HepG2 (cell line): ENCODE measurements at regions not wholly inside any gene's neighbourhood (a gene's known extent, or its start where the extent isn't known, plus 50 kb on each side); places are given as distances from the start of the nearest gene placed in this dataset.
"Not testable (repeated sequence)": the region's sequence is repeated elsewhere in the genome, so short reads cannot be mapped to it uniquely, and the experiment has no call there.

Experiments
- ATAC-seq: fragments of 200-7000 bp; cut with Tn5 transposase; 3 replicates; pipeline ENCODE4 v1.9.1; 2020; ENCODE audit warnings: mild to moderate bottlenecking, moderate library complexity
- BruUV-seq: library from RNA; stranded (reverse); fragments of 400-500 nt; replicated peaks from 2 replicates; lab custom pipeline; 2021; lab: Mats Ljungman, UMichigan
- CTCF ChIA-PET: fragments of 300-600 bp; formaldehyde crosslinking; extraction: SDS; loops from one replicate; lab custom pipeline; 2021; ENCODE audit warnings: low total read pairs, inconsistent platforms, low intra/inter-chr PET ratio; lab: Yijun Ruan, JAX
- POLR2A ChIA-PET: fragments of 350-600 bp; sonication (Branson Sonifier 250); formaldehyde crosslinking; loops from one replicate; lab custom pipeline; 2020; ENCODE audit warnings: antibody characterized with exemption, inconsistent platforms; lab: Yijun Ruan, JAX
- DNase-seq: peaks from one replicate; pipeline ENCODE4 v3.0.0-alpha.2; 2015; ENCODE audit warnings: low spot score
- FAIRE-seq: peaks from 3 replicates; lab custom pipeline; 2011; peaks lifted over from hg19 to GRCh38; lab: Jason Lieb, UNC
- H2AFZ ChIP-seq: one replicate; pipeline ENCODE4 v1.6.1; 2011; ENCODE audit warnings: low read length, inconsistent platforms
- H3K27ac ChIP-seq: fragments of 300-600 bp; 3 replicates; pipeline ENCODE4 v1.8.0; 2011; ENCODE audit warnings: mixed run types, mild to moderate bottlenecking, mixed read lengths, low read length, inconsistent platforms; ENCODE audit not compliant: insufficient read depth; ENCODE audit errors: extremely low read length
- H3K27me3 ChIP-seq, 2 experiments: fragments of 200-600 bp in 1 of 2; 2 replicates in 1 of 2; 3 replicates in 1 of 2; pipeline versions ENCODE4 v1.6.0 to v1.8.0; 2011; ENCODE audit warnings: low read length in 2 of 2, mild to moderate bottlenecking in 2 of 2, moderate library complexity in 2 of 2, inconsistent platforms in 1 of 2; ENCODE audit not compliant: insufficient read depth in 2 of 2, control insufficient read depth in 1 of 2
- H3K36me3 ChIP-seq, 2 experiments: fragments of 200-600 bp in 1 of 2; replicated peaks in 1 of 2; 2 replicates in 1 of 2; 3 replicates in 1 of 2; pipeline versions ENCODE4 v1.5.1 to v1.8.0; 2011; ENCODE audit warnings: low read length in 2 of 2, inconsistent platforms in 1 of 2; ENCODE audit not compliant: insufficient read depth in 2 of 2, control insufficient read depth in 1 of 2
- H3K4me1 ChIP-seq: 2 replicates; pipeline ENCODE4 v1.5.1; 2012; ENCODE audit warnings: low read length, inconsistent platforms; ENCODE audit not compliant: insufficient read depth
- H3K4me2 ChIP-seq: 2 replicates; pipeline ENCODE4 v1.6.0; 2011; ENCODE audit warnings: low read depth, low read length, inconsistent platforms
- H3K4me3 ChIP-seq, 3 experiments: fragments of 200-600 bp in 1 of 3; sonication (generic), shearing (Covaris generic) in 1 of 3; replicated peaks in 1 of 3; 2 replicates each; pipeline ENCODE4 v1.5.1; 2011 to 2016; ENCODE audit warnings: low read length in 3 of 3, inconsistent platforms in 2 of 3, low read depth in 2 of 3, mild to moderate bottlenecking in 2 of 3, control low read depth in 1 of 3, mixed read lengths in 1 of 3; ENCODE audit not compliant: insufficient read depth in 1 of 3
- H3K79me2 ChIP-seq: one replicate; pipeline ENCODE4 v1.6.1; 2011; ENCODE audit warnings: low read length, inconsistent platforms; ENCODE audit not compliant: insufficient read depth
- H3K9ac ChIP-seq: 2 replicates; pipeline ENCODE4 v1.6.0; 2011; ENCODE audit warnings: mild to moderate bottlenecking, low read depth, low read length, inconsistent platforms; ENCODE audit not compliant: insufficient read depth
- H3K9me3 ChIP-seq: 2 replicates; pipeline ENCODE4 v1.5.1; 2012; ENCODE audit warnings: mild to moderate bottlenecking, low read length
- H4K20me1 ChIP-seq: 2 replicates; pipeline ENCODE4 v1.6.0; 2011; ENCODE audit warnings: inconsistent platforms, mild to moderate bottlenecking, low read length, moderate library complexity; ENCODE audit not compliant: insufficient read depth
- ARID5B ChIP-seq: IDR thresholded peaks from 2 replicates; pipeline ENCODE4 v1.4.0; 2020; ENCODE audit warnings: mild to moderate bottlenecking, missing genetic modification reagents
- DNMT3B ChIP-seq: conservative IDR thresholded peaks from 2 replicates; pipeline ENCODE4 v1.6.1; 2016; ENCODE audit warnings: missing biosample characterization, control low read depth
- EED ChIP-seq: sonication (generic); formaldehyde crosslinking; IDR thresholded peaks from 2 replicates; pipeline ENCODE4 v1.5.0; 2020; ENCODE audit warnings: mild to moderate bottlenecking, missing genetic modification reagents
- HNRNPK ChIP-seq: fragments of 200-400 bp; formaldehyde crosslinking; IDR thresholded peaks from 2 replicates; pipeline ENCODE4 v1.6.1; 2018; ENCODE audit warnings: low read length, low read depth, moderate library complexity, mild to moderate bottlenecking; ENCODE audit not compliant: poor library complexity, severe bottlenecking
- IRF2 ChIP-seq: IDR thresholded peaks from 2 replicates; pipeline ENCODE4 v1.6.1; 2018; ENCODE audit warnings: missing genetic modification reagents, missing compliant biosample characterization
- KDM2A ChIP-seq: sonication (generic); formaldehyde crosslinking; IDR thresholded peaks from 2 replicates; pipeline ENCODE4 v1.4.0; 2020; ENCODE audit warnings: low read depth, missing genetic modification reagents, borderline replicate concordance
- KDM4B ChIP-seq: sonication (generic); formaldehyde crosslinking; IDR thresholded peaks from 2 replicates; pipeline ENCODE4 v1.4.0; 2020; ENCODE audit warnings: missing genetic modification reagents
- MZF1 ChIP-seq: sonication (generic); formaldehyde crosslinking; IDR thresholded peaks from 2 replicates; pipeline ENCODE4 v1.8.1; 2023; ENCODE audit warnings: mild to moderate bottlenecking, missing genetic modification reagents, borderline replicate concordance
- PCBP1 ChIP-seq: fragments of 200-400 bp; formaldehyde crosslinking; IDR thresholded peaks from 2 replicates; pipeline ENCODE4 v1.6.1; 2017; ENCODE audit warnings: mild to moderate bottlenecking, low read depth, low read length, borderline replicate concordance
- RXRB ChIP-seq: IDR thresholded peaks from 2 replicates; pipeline ENCODE4 v1.6.1; 2016; ENCODE audit warnings: borderline replicate concordance, missing genetic modification reagents, missing compliant biosample characterization
- SKI ChIP-seq: fragments of 450-650 bp; IDR thresholded peaks from one replicate; pipeline ENCODE4 v1.6.1; 2018; ENCODE audit warnings: mild to moderate bottlenecking; ENCODE audit not compliant: partially characterized antibody
- SP1 ChIP-seq, 2 experiments: fragments of 450-650 bp in 1 of 2; sonication (generic) in 1 of 2; formaldehyde crosslinking in 1 of 2; IDR thresholded peaks; 2 replicates each; pipeline versions ENCODE4 v1.4.0 to v1.6.1; 2016 to 2020; ENCODE audit warnings: missing genetic modification reagents in 1 of 2
- ZFP1 ChIP-seq: IDR thresholded peaks from 2 replicates; pipeline ENCODE4 v1.6.1; 2016
- ZFY ChIP-seq: sonication (generic); formaldehyde crosslinking; IDR thresholded peaks from 2 replicates; pipeline ENCODE4 v1.4.0; 2020; ENCODE audit warnings: missing genetic modification reagents
- ZNF33A ChIP-seq: sonication (generic); formaldehyde crosslinking; IDR thresholded peaks from 2 replicates; pipeline ENCODE4 v1.5.1; 2020; ENCODE audit warnings: missing genetic modification reagents, mild to moderate bottlenecking, moderate library complexity, borderline replicate concordance
- WGBS: methylation state at CpG from one replicate; pipeline ENCODE4 v1.1.6; 2017; ENCODE audit warnings: low lambda C conversion rate; 5-methylcytosine and 5-hydroxymethylcytosine counted together
- in situ Hi-C: cut with HindIII; loops from 2 replicates; pipeline ENCODE4 v1.10.0; 2017; ENCODE audit warnings: low pct_unique_long_range_greater_than_20kb; ENCODE audit not compliant: extremely low pct_ligation_motif_present
- intact Hi-C: fragments of 100-400 bp; cut with micrococcal nuclease; formaldehyde crosslinking; loops from one replicate; pipeline ENCODE4 v1.10.0; 2022; ENCODE audit not compliant: unreplicated experiment

DNA sequence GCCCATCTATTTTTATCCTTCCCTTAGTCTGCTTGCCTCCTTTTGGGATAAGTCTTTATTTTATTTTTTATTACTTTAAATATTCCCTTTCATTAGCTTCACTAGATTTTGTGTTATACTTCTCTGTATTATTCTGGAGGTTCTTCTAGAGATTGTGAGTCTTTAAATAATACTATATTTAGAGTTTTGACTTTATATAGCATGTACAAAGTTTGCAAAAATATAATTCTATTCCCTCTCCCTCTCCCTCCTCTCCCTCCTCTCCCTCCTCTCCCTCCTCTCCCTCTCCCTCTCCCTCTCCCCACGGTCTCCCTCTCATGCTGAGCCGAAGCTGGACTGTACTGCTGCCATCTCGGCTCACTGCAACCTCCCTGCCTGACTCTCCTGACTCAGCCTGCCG lies 298.5 kb upstream of the DYNLRB2 start:
- TF ChIP-seq PCBP1 (0 out of 2 replicates have a peak, but pooled peaks have one; percentile 39), HNRNPK (peak; percentile 83)
- H3K36me3 ChIP-seq, H3K4me3 ChIP-seq, FAIRE-seq, H3K79me2 ChIP-seq, H3K27ac ChIP-seq, H3K4me1 ChIP-seq, DNase-seq, H3K4me2 ChIP-seq, POLR2A ChIA-PET, H3K27me3 ChIP-seq, CTCF ChIA-PET, H3K9ac ChIP-seq, intact Hi-C loops, BruUV-seq, H4K20me1 ChIP-seq, ATAC-seq, H2AFZ ChIP-seq, in situ Hi-C loops: not testable (repeated sequence)
- 50% methylated on average over 4 of the region's 4 CpGs for WGBS
- peaks cover 14% of the 10 kb centered on the region; the same call in 1 of the 2 replicates for H3K9me3 ChIP-seq

GRCh38 chr16:80233097-80233835 lies 307.5 kb upstream of the DYNLRB2 start:
- Histone ChIP-seq H3K79me2 (no peaks in the 10 kb centered on the region), H3K4me2 (no peak overlapping the region), H3K4me3 (no peak overlapping the region), H3K27ac (no peak overlapping the region), H2AFZ (no peak overlapping the region), H3K9ac (no peak overlapping the region), H3K36me3 (no peaks in the 10 kb centered on the region), H3K27me3 (no peaks in the 10 kb centered on the region), H3K4me1 (peaks cover 27% of the 10 kb centered on the region; the same call in 1 of the 2 replicates), H3K9me3 (0 out of 2 replicates have a peak, but pooled peaks cover 6% of the 10 kb centered on the region), H4K20me1 (no peaks in the 10 kb centered on the region)
- DNase-seq (peak; percentile 20), ATAC-seq (no peak), FAIRE-seq (no peak)
- 21% methylated on average over 8 of the region's 8 CpGs for WGBS
- no TSS peak for BruUV-seq
- ChIA-PET CTCF (no interaction called here), POLR2A (interaction anchor here (1.3 to 4.4 kb wide), 2 partner anchors 27 to 31 kb away, joined by 3 to 44 read pairs; no protein-coding TSS in a partner anchor)
- intact Hi-C loops (no loop called here), in situ Hi-C loops (no loop called here)
- TF ChIP-seq DNMT3B (CRISPR knock-in tag) (no peak), KDM4B (CRISPR knock-in tag) (no peak), ARID5B (0 out of 2 replicates have a peak, but pooled peaks have one; percentile 21), MZF1 (CRISPR knock-in tag) (no peak), IRF2 (CRISPR knock-in tag) (no peak), ZNF33A (CRISPR knock-in tag) (no peak), EED (CRISPR knock-in tag) (no peak), KDM2A (CRISPR knock-in tag) (no peak), ZFP1 (CRISPR knock-in tag) (no peak), RXRB (CRISPR knock-in tag) (0 out of 2 replicates have a peak, but pooled peaks have one; percentile 29), ZFY (CRISPR knock-in tag) (no peak), SP1 (IDR thresholded peaks at IDR 0.05) (no peak), SP1 (CRISPR knock-in tag; IDR thresholded peaks at IDR 0.05) (no peak), SKI (peak; percentile 47)
